ENCODE measurements at regions not wholly inside any gene's neighbourhood (a gene's known extent, or its start where the extent isn't known, plus 50 kb on each side); places are given as distances from the start of the nearest gene placed in this dataset.
"Not testable (repeated sequence)": the region's sequence is repeated elsewhere in the genome, so short reads cannot be mapped to it uniquely, and the experiment has no call there.

DNA sequence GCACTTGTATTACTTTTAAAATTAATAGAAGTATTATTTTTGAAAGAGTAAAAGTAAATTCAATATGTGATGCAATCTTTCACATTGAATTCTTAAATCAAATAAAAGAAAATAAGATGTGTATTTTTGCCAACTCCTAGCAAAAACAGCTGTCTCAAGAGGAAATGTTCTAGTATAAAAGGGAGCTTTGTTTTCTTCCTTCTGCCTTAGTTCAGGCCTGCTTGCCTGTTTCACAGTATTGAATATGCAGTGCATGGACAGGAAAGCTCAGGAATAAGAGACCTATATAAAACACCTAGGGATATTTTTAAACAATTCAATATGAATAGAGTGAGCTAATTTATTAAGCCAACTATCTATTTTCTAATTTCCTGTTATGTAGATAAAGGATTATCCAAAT, 294.8 kb upstream of the G2E3 start:
- Histone ChIP-seq H3K36me3 (no peaks in the 10 kb centered on the region), H3K9me3 (replicated peaks in 1 of 11) (no peaks in the 10 kb centered on the region), H4K20me1 (no peaks in the 10 kb centered on the region), H3K27ac (no peak overlapping the region), H3K4me1 (peaks cover 0 to 12% (median 0%) of the 10 kb centered on the region in 10 experiments; a peak in 7 of 20 replicates), H3K27me3 (no peaks in the 10 kb centered on the region), H3K9ac (no peak overlapping the region), H3K4me3 (no peak overlapping the region), H3K4me2 (no peak overlapping the region)
- no peak for TF ChIP-seq Cebpa-rat (IDR thresholded peaks at IDR 0.05)

DNA sequence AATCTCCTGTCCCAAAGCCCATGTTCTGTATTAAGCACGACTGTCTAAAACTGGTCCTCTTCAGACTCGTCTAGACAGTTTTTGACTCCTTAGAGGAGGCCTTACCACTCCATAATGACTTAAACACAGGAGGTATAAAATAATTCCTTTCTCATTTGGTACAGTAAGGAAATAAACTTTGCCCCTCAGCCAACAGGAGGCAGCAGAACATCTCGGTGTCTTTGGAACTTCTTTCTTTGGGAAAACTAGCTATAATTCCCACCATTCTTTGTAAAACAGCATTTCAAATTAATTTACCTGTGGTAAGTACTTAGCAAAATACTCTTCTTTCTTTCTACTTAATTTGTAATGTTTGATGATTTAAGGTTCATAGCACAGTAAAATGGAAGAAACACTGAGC, 292.7 kb upstream of the G2E3 start:
- H3K4me3 ChIP-seq = no peak overlapping the region
- no peak for TF ChIP-seq Cebpa-rat (IDR thresholded peaks at IDR 0.05)
- no peaks in the 10 kb centered on the region for H3K36me3 ChIP-seq

DNA sequence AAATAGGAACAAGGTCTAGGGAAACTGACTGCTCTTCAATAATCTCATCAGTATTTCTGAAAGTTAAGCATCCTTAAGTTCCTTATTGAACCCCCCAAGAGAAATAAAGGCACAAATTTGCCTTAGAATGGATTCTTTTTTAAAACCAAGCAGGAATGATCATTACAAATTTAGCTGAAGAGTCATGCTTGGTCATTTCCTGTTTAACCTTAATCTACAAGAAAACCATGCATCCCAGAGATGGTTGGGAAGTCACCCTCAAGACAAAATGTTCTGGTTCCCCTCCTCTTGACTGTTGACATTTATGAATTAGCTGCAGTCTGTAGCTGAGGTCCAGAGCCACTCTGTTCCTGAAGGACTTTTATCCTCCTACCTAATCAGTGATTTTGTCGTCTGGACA, 291.8 kb upstream of the G2E3 start:
- no peaks in the 10 kb centered on the region for H3K36me3 ChIP-seq
- H3K4me2 ChIP-seq = peak overlapping the region in 4 of 11 experiments; percentile 25 to 46 (median 40); a peak in 5 of 22 replicates
- no peaks in the 10 kb centered on the region for H3K27me3 ChIP-seq
- no peak for TF ChIP-seq Cebpa-rat (IDR thresholded peaks at IDR 0.05)
- H3K4me1 ChIP-seq = peaks cover 0 to 12% (median 0%) of the 10 kb centered on the region in 10 experiments; a peak in 7 of 20 replicates
- no peak overlapping the region for H3K4me3 ChIP-seq
- no peaks in the 10 kb centered on the region for H4K20me1 ChIP-seq
- no peak overlapping the region for H3K9ac ChIP-seq
- no peaks in the 10 kb centered on the region for H3K9me3 ChIP-seq (replicated peaks in 1 of 11)
- no peak overlapping the region for H3K27ac ChIP-seq

More for the DNA sequence above, 292.7 kb upstream of the G2E3 start:
- no peaks in the 10 kb centered on the region for H3K9me3 ChIP-seq (replicated peaks in 1 of 11)
- H3K27me3 ChIP-seq = no peaks in the 10 kb centered on the region
- H3K4me2 ChIP-seq = peak overlapping the region in 1 of 11 experiments; percentile 46; a peak in 1 of 22 replicates
- peaks cover 0 to 12% (median 0%) of the 10 kb centered on the region in 10 experiments; a peak in 7 of 20 replicates for H3K4me1 ChIP-seq
- no peak overlapping the region for H3K9ac ChIP-seq
- no peak overlapping the region for H3K27ac ChIP-seq
- H4K20me1 ChIP-seq = no peaks in the 10 kb centered on the region

GRCh38 chr14:30270200-30271161, 288.5 kb upstream of the G2E3 start:
- Histone ChIP-seq H3K27ac (no peak overlapping the region), H3K27me3 (no peaks in the 10 kb centered on the region), H3K36me3 (no peaks in the 10 kb centered on the region), H4K20me1 (no peaks in the 10 kb centered on the region), H3K9ac (no peak overlapping the region), H3K4me1 (peaks cover 0 to 12% (median 0%) of the 10 kb centered on the region in 10 experiments; a peak in 7 of 20 replicates), H3K4me3 (no peak overlapping the region), H3K9me3 (replicated peaks in 1 of 11) (no peaks in the 10 kb centered on the region), H3K4me2 (peak overlapping the region in 1 of 11 experiments; percentile 3; a peak in 2 of 22 replicates)
- TF ChIP-seq Cebpa-rat (IDR thresholded peaks at IDR 0.05) = no peak

DNA sequence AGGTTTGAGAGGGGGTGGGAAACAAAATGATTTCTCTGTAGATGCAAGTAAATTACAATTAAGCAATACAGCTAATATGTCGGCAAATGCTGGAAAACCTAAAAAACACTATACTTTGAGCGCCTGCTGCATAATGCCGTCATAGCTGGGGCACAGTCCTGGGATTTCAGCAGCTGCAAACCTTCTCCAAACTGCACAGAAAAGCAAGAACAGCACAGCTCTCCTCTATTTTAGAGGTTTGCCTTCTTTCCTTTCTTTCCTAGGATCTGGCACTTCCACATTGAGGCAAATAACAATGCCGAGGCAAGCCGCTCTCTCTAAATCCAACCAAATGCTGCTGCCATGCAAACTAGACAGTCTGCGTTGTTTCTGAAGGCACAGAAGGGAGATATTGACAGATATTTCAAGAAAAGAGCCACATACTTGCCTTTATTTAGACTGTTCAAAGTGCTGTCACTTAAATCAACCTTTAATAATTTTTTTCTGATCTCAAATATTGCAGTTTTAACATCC, 287.1 kb upstream of the G2E3 start:
- H3K27me3 ChIP-seq = no peaks in the 10 kb centered on the region
- H4K20me1 ChIP-seq = no peaks in the 10 kb centered on the region
- no peak overlapping the region for H3K4me3 ChIP-seq
- H3K9me3 ChIP-seq (replicated peaks in 1 of 11) = no peaks in the 10 kb centered on the region
- TF ChIP-seq Cebpa-rat (IDR thresholded peaks at IDR 0.05) = no peak
- no peak overlapping the region for H3K27ac ChIP-seq
- H3K4me1 ChIP-seq = peaks cover 0 to 6% (median 0%) of the 10 kb centered on the region in 10 experiments; a peak in 7 of 20 replicates
- no peak overlapping the region for H3K9ac ChIP-seq
- no peak overlapping the region for H3K4me2 ChIP-seq
- H3K36me3 ChIP-seq = no peaks in the 10 kb centered on the region

- Histone ChIP-seq H3K4me3 (no peak overlapping the region), H3K4me2 (no peak overlapping the region), H3K4me1 (no peaks in the 10 kb centered on the region), H3K27ac (no peak overlapping the region), H3K27me3 (no peaks in the 10 kb centered on the region), H3K36me3 (no peaks in the 10 kb centered on the region), H4K20me1 (no peaks in the 10 kb centered on the region), H3K9me3 (replicated peaks in 1 of 11) (no peaks in the 10 kb centered on the region), H3K9ac (no peak overlapping the region)
- TF ChIP-seq Cebpa-rat (IDR thresholded peaks at IDR 0.05) = no peak
Observed at GRCh38 chr14:30272848-30273832, 285.8 kb upstream of the G2E3 start.

- Histone ChIP-seq H3K4me3 (no peak overlapping the region), H3K9ac (no peak overlapping the region), H3K27ac (no peak overlapping the region), H3K27me3 (no peaks in the 10 kb centered on the region), H3K4me1 (no peaks in the 10 kb centered on the region), H3K9me3 (replicated peaks in 1 of 11) (no peaks in the 10 kb centered on the region), H3K36me3 (no peaks in the 10 kb centered on the region), H4K20me1 (no peaks in the 10 kb centered on the region), H3K4me2 (no peak overlapping the region)
- no peak for TF ChIP-seq Cebpa-rat (IDR thresholded peaks at IDR 0.05)
Observed at GRCh38 chr14:30275604-30276003, 283.4 kb upstream of the G2E3 start.

- no peak for TF ChIP-seq Cebpa-rat (IDR thresholded peaks at IDR 0.05)
- H3K4me2 ChIP-seq = no peak overlapping the region
- no peaks in the 10 kb centered on the region for H4K20me1 ChIP-seq
- H3K27me3 ChIP-seq = no peaks in the 10 kb centered on the region
- no peaks in the 10 kb centered on the region for H3K4me1 ChIP-seq
- no peaks in the 10 kb centered on the region for H3K9me3 ChIP-seq (replicated peaks in 1 of 11)
- H3K27ac ChIP-seq = no peak overlapping the region
- no peak overlapping the region for H3K9ac ChIP-seq
- H3K4me3 ChIP-seq = no peak overlapping the region
- no peaks in the 10 kb centered on the region for H3K36me3 ChIP-seq
Observed at GRCh38 chr14:30277268-30277667, 281.7 kb upstream of the G2E3 start.

GRCh38 chr14:30278856-30279255, 280.1 kb upstream of the G2E3 start:
- H3K27me3 ChIP-seq; H3K9me3 ChIP-seq (replicated peaks in 1 of 11); H3K27ac ChIP-seq; H3K9ac ChIP-seq; H3K4me2 ChIP-seq; H4K20me1 ChIP-seq; H3K36me3 ChIP-seq; H3K4me3 ChIP-seq; H3K4me1 ChIP-seq: not testable (repeated sequence)

All from BLaER1 treated with 17β-estradiol and CSF1 and Interleukin-3, amounts not matched to agents 10 nM and 100 nM (cell line).